HepG2 (cell line): ENCODE measurements at regions not wholly inside any gene's neighbourhood (a gene's known extent, or its start where the extent isn't known, plus 50 kb on each side); places are given as distances from the start of the nearest gene placed in this dataset.

ENCODE experiments used
- ATAC-seq: fragments of 200-7000 bp; cut with Tn5 transposase; 3 replicates; pipeline ENCODE4 v1.9.1; 2020; ENCODE audit warnings: mild to moderate bottlenecking, moderate library complexity
- BruUV-seq: library from RNA; stranded (reverse); fragments of 400-500 nt; replicated peaks from 2 replicates; lab custom pipeline; 2021; lab: Mats Ljungman, UMichigan
- CTCF ChIA-PET: fragments of 300-600 bp; formaldehyde crosslinking; extraction: SDS; loops from one replicate; lab custom pipeline; 2021; ENCODE audit warnings: low total read pairs, inconsistent platforms, low intra/inter-chr PET ratio; lab: Yijun Ruan, JAX
- POLR2A ChIA-PET: fragments of 350-600 bp; sonication (Branson Sonifier 250); formaldehyde crosslinking; loops from one replicate; lab custom pipeline; 2020; ENCODE audit warnings: antibody characterized with exemption, inconsistent platforms; lab: Yijun Ruan, JAX
- DNase-seq: peaks from one replicate; pipeline ENCODE4 v3.0.0-alpha.2; 2015; ENCODE audit warnings: low spot score
- FAIRE-seq: peaks from 3 replicates; lab custom pipeline; 2011; peaks lifted over from hg19 to GRCh38; lab: Jason Lieb, UNC
- H2AFZ ChIP-seq: one replicate; pipeline ENCODE4 v1.6.1; 2011; ENCODE audit warnings: low read length, inconsistent platforms
- H3K27ac ChIP-seq: fragments of 300-600 bp; 3 replicates; pipeline ENCODE4 v1.8.0; 2011; ENCODE audit warnings: mixed run types, mild to moderate bottlenecking, mixed read lengths, low read length, inconsistent platforms; ENCODE audit not compliant: insufficient read depth; ENCODE audit errors: extremely low read length
- H3K27me3 ChIP-seq, 2 experiments: fragments of 200-600 bp in 1 of 2; 2 replicates in 1 of 2; 3 replicates in 1 of 2; pipeline versions ENCODE4 v1.6.0 to v1.8.0; 2011; ENCODE audit warnings: low read length in 2 of 2, mild to moderate bottlenecking in 2 of 2, moderate library complexity in 2 of 2, inconsistent platforms in 1 of 2; ENCODE audit not compliant: insufficient read depth in 2 of 2, control insufficient read depth in 1 of 2
- H3K36me3 ChIP-seq, 2 experiments: fragments of 200-600 bp in 1 of 2; replicated peaks in 1 of 2; 2 replicates in 1 of 2; 3 replicates in 1 of 2; pipeline versions ENCODE4 v1.5.1 to v1.8.0; 2011; ENCODE audit warnings: low read length in 2 of 2, inconsistent platforms in 1 of 2; ENCODE audit not compliant: insufficient read depth in 2 of 2, control insufficient read depth in 1 of 2
- H3K4me1 ChIP-seq: 2 replicates; pipeline ENCODE4 v1.5.1; 2012; ENCODE audit warnings: low read length, inconsistent platforms; ENCODE audit not compliant: insufficient read depth
- H3K4me2 ChIP-seq: 2 replicates; pipeline ENCODE4 v1.6.0; 2011; ENCODE audit warnings: low read depth, low read length, inconsistent platforms
- H3K4me3 ChIP-seq, 3 experiments: fragments of 200-600 bp in 1 of 3; sonication (generic), shearing (Covaris generic) in 1 of 3; replicated peaks in 1 of 3; 2 replicates each; pipeline ENCODE4 v1.5.1; 2011 to 2016; ENCODE audit warnings: low read length in 3 of 3, inconsistent platforms in 2 of 3, low read depth in 2 of 3, mild to moderate bottlenecking in 2 of 3, control low read depth in 1 of 3, mixed read lengths in 1 of 3; ENCODE audit not compliant: insufficient read depth in 1 of 3
- H3K79me2 ChIP-seq: one replicate; pipeline ENCODE4 v1.6.1; 2011; ENCODE audit warnings: low read length, inconsistent platforms; ENCODE audit not compliant: insufficient read depth
- H3K9ac ChIP-seq: 2 replicates; pipeline ENCODE4 v1.6.0; 2011; ENCODE audit warnings: mild to moderate bottlenecking, low read depth, low read length, inconsistent platforms; ENCODE audit not compliant: insufficient read depth
- H3K9me3 ChIP-seq: 2 replicates; pipeline ENCODE4 v1.5.1; 2012; ENCODE audit warnings: mild to moderate bottlenecking, low read length
- H4K20me1 ChIP-seq: 2 replicates; pipeline ENCODE4 v1.6.0; 2011; ENCODE audit warnings: inconsistent platforms, mild to moderate bottlenecking, low read length, moderate library complexity; ENCODE audit not compliant: insufficient read depth
- FOSL1 ChIP-seq: sonication (generic); formaldehyde crosslinking; IDR thresholded peaks from 2 replicates; pipeline ENCODE4 v1.9.0; 2021; ENCODE audit warnings: missing genetic modification reagents, borderline replicate concordance
- FOSL2 ChIP-seq: sonication (generic); formaldehyde crosslinking; IDR thresholded peaks from 2 replicates; pipeline ENCODE4 v1.4.0; 2020; ENCODE audit warnings: missing genetic modification reagents
- MLLT10 ChIP-seq: sonication (generic); formaldehyde crosslinking; IDR thresholded peaks from 2 replicates; pipeline ENCODE4 v1.4.0; 2020; ENCODE audit warnings: missing genetic modification reagents
- NCOR1 ChIP-seq: fragments of 200-600 bp; sonication (generic); IDR thresholded peaks from 2 replicates; pipeline ENCODE4 v1.7.0; 2017; ENCODE audit warnings: antibody characterized with exemption, low read length, borderline replicate concordance
- NFE2L1 ChIP-seq: sonication (generic); formaldehyde crosslinking; IDR thresholded peaks from 2 replicates; pipeline ENCODE4 v1.4.0; 2020; ENCODE audit warnings: missing genetic modification reagents, mild to moderate bottlenecking, borderline replicate concordance
- NR2F6 ChIP-seq, 2 experiments: IDR thresholded peaks; 2 replicates each; pipeline ENCODE4 v1.6.1; 2016; ENCODE audit warnings: antibody characterized with exemption in 1 of 2, mild to moderate bottlenecking in 1 of 2
- ZMYM3 ChIP-seq: sonication (generic); formaldehyde crosslinking; IDR thresholded peaks from 2 replicates; pipeline ENCODE4 v1.5.1; 2020; ENCODE audit warnings: mild to moderate bottlenecking, missing genetic modification reagents
- ZNF34 ChIP-seq: sonication (generic); formaldehyde crosslinking; IDR thresholded peaks from 2 replicates; pipeline ENCODE4 v1.4.0; 2020; ENCODE audit warnings: mild to moderate bottlenecking, missing genetic modification reagents, borderline replicate concordance
- ZNF737 ChIP-seq: sonication (generic); formaldehyde crosslinking; IDR thresholded peaks from 2 replicates; pipeline ENCODE4 v1.5.0; 2020; ENCODE audit warnings: missing genetic modification reagents, mild to moderate bottlenecking, borderline replicate concordance
- ZNF780A ChIP-seq: sonication (generic); formaldehyde crosslinking; IDR thresholded peaks from 2 replicates; pipeline ENCODE4 v1.8.0; 2022; ENCODE audit warnings: mild to moderate bottlenecking, missing genetic modification reagents, moderate library complexity
- ZNF879 ChIP-seq: sonication (generic); formaldehyde crosslinking; IDR thresholded peaks from 2 replicates; pipeline ENCODE4 v1.8.1; 2023; ENCODE audit warnings: missing genetic modification reagents
- WGBS: methylation state at CpG from one replicate; pipeline ENCODE4 v1.1.6; 2017; ENCODE audit warnings: low lambda C conversion rate; 5-methylcytosine and 5-hydroxymethylcytosine counted together
- in situ Hi-C: cut with HindIII; loops from 2 replicates; pipeline ENCODE4 v1.10.0; 2017; ENCODE audit warnings: low pct_unique_long_range_greater_than_20kb; ENCODE audit not compliant: extremely low pct_ligation_motif_present
- intact Hi-C: fragments of 100-400 bp; cut with micrococcal nuclease; formaldehyde crosslinking; loops from one replicate; pipeline ENCODE4 v1.10.0; 2022; ENCODE audit not compliant: unreplicated experiment
- TF ChIP-seq, protein P1 (sequence below): sonication (generic); formaldehyde crosslinking; IDR thresholded peaks from 2 replicates; pipeline ENCODE4 v1.5.0; 2020; ENCODE audit warnings: missing genetic modification reagents
- TF ChIP-seq, protein P2 (sequence below): sonication (generic); formaldehyde crosslinking; IDR thresholded peaks from 2 replicates; pipeline ENCODE4 v1.5.1; 2020; ENCODE audit warnings: mild to moderate bottlenecking, missing genetic modification reagents, moderate library complexity

DNA sequence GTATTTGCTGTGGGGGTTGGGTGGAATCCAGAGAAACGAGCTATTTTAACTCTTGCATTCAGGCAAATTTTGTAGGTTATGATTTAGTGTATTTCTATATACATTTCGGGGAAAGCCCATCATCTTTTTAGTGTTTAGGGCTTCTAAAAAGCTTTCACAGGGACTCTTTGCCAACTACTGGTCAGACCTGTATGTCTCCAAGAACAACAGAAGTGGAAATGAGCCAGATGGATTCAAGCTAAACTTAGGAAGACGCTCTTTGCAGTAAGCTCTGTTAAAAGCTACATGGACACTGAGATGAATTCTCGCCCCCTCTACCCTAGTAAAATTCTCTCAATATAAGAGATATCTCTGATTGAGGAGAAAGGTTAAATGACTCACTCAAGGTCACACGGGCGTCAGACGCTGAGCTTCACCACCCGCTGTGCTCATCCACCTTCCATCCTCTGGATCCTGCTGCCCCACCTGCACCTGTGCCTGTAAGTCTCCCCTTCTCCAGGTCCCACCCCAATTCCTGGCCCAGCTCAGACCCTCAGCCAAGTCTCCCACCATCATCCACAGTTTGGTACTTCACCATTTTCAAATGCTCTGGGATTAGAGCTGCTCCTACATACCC lies 85.6 kb downstream of the MARCHF4 start:
- no peak for TF ChIP-seq ZNF780A (CRISPR knock-in tag)
- 0 out of 2 replicates have a peak, but pooled peaks have one; percentile 45 for TF ChIP-seq ZMYM3 (CRISPR knock-in tag)
- TF ChIP-seq FOSL2 (CRISPR knock-in tag): peak; percentile 68
- TF ChIP-seq ZNF737: no peak
- TF ChIP-seq NCOR1: no peak
- no peak for TF ChIP-seq FOSL1 (CRISPR knock-in tag)
- no peak for TF ChIP-seq NR2F6 (IDR thresholded peaks at IDR 0.05)
- 0 out of 2 replicates have a peak, but pooled peaks have one; percentile 15 for TF ChIP-seq NR2F6 (CRISPR knock-in tag; IDR thresholded peaks at IDR 0.05)
- TF ChIP-seq, protein P1, sequence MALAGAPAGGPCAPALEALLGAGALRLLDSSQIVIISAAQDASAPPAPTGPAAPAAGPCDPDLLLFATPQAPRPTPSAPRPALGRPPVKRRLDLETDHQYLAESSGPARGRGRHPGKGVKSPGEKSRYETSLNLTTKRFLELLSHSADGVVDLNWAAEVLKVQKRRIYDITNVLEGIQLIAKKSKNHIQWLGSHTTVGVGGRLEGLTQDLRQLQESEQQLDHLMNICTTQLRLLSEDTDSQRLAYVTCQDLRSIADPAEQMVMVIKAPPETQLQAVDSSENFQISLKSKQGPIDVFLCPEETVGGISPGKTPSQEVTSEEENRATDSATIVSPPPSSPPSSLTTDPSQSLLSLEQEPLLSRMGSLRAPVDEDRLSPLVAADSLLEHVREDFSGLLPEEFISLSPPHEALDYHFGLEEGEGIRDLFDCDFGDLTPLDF (CRISPR knock-in tag): no peak
- TF ChIP-seq, protein P2, sequence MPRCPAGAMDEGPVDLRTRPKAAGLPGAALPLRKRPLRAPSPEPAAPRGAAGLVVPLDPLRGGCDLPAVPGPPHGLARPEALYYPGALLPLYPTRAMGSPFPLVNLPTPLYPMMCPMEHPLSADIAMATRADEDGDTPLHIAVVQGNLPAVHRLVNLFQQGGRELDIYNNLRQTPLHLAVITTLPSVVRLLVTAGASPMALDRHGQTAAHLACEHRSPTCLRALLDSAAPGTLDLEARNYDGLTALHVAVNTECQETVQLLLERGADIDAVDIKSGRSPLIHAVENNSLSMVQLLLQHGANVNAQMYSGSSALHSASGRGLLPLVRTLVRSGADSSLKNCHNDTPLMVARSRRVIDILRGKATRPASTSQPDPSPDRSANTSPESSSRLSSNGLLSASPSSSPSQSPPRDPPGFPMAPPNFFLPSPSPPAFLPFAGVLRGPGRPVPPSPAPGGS (CRISPR knock-in tag): 0 out of 2 replicates have a peak, but pooled peaks have one; percentile 28
- TF ChIP-seq ZNF34: no peak
- TF ChIP-seq ZNF879 (CRISPR knock-in tag): no peak
- no peak for TF ChIP-seq MLLT10
- no peak for TF ChIP-seq NFE2L1 (CRISPR knock-in tag)
- Histone ChIP-seq H3K36me3 (no peaks in the 10 kb centered on the region), H4K20me1 (no peaks in the 10 kb centered on the region), H3K9ac (no peak overlapping the region), H3K9me3 (no peaks in the 10 kb centered on the region), H3K4me3 (no peak overlapping the region), H3K79me2 (no peaks in the 10 kb centered on the region), H2AFZ (no peak overlapping the region), H3K27me3 (peaks cover 0 to 3% of the 10 kb centered on the region in 2 experiments; a peak in 1 of 5 replicates), H3K4me2 (0 out of 2 replicates have a peak overlapping the region, but pooled peaks have one; percentile 10), H3K4me1 (peaks cover 19% of the 10 kb centered on the region), H3K27ac (no peak overlapping the region)
- peak; percentile 8; the same call in 2 of the 3 replicates for ATAC-seq
- no peak for DNase-seq
- no peak for FAIRE-seq
- BruUV-seq: no TSS peak
- in situ Hi-C loops: no loop called here
- ChIA-PET CTCF (no interaction called here), POLR2A (no interaction called here)
- intact Hi-C loops: no loop called here
- 18% methylated on average over 8 of the region's 8 CpGs for WGBS
